ENCODE measurements at regions not wholly inside any gene's neighbourhood (a gene's known extent, or its start where the extent isn't known, plus 50 kb on each side); places are given as distances from the start of the nearest gene placed in this dataset.

- CTCF ChIA-PET: no interaction called here
- TF ChIP-seq ZNF263 (CRISPR knock-in tag; IDR thresholded peaks at IDR 0.05; ENCODE audit: low read depth) (no peak), ZNF512 (CRISPR knock-in tag; IDR thresholded peaks at IDR 0.05; ENCODE audit: borderline replicate concordance) (no peak), GTF2I (CRISPR knock-in tag; conservative IDR thresholded peaks at IDR 0.05) (no peak), USF1 (CRISPR knock-in tag; IDR thresholded peaks at IDR 0.05) (no peak), ZNF423 (CRISPR knock-in tag; IDR thresholded peaks at IDR 0.05) (no peak), CREB1 (CRISPR knock-in tag; IDR thresholded peaks at IDR 0.05) (no peak), ZNF281 (CRISPR knock-in tag; IDR thresholded peaks at IDR 0.05) (no peak), AFF4 (CRISPR knock-in tag; IDR thresholded peaks at IDR 0.05; ENCODE audit: borderline replicate concordance) (no peak), TEAD1 (CRISPR knock-in tag; IDR thresholded peaks at IDR 0.05) (no peak), CBFB (CRISPR knock-in tag; IDR thresholded peaks at IDR 0.05; ENCODE audit: low read depth) (no peak), TEAD4 (CRISPR knock-in tag; IDR thresholded peaks at IDR 0.05) (no peak)
- Mint-ChIP-seq H3K4me1 (no peaks in the 10 kb centered on the region), H3K27ac (no peak overlapping the region), H3K36me3 (no peaks in the 10 kb centered on the region), H3K27me3 (ENCODE audit: low read depth) (no peaks in the 10 kb centered on the region), H3K9me3 (no peaks in the 10 kb centered on the region), H3K4me3 (no peak overlapping the region)
- DNase-seq (ENCODE audit: low spot score) (no peak), ATAC-seq (no peak)
- POLR2A ChIA-PET: no interaction called here
Measured at GRCh38 chr1:88490676-88491075, 193.4 kb upstream of the PKN2 start.

- Mint-ChIP-seq H3K4me1 (peaks cover 6% of the 10 kb centered on the region; the same call in 1 of the 2 replicates), H3K27ac (no peak overlapping the region), H3K36me3 (no peaks in the 10 kb centered on the region), H3K27me3 (ENCODE audit: low read depth) (no peaks in the 10 kb centered on the region), H3K9me3 (no peaks in the 10 kb centered on the region), H3K4me3 (no peak overlapping the region)
- ATAC-seq: no peak
- ChIA-PET POLR2A (no interaction called here), CTCF (no interaction called here)
- no peak for TF ChIP-seq ZMAT4 (CRISPR knock-in tag; IDR thresholded peaks at IDR 0.05)
- no peak for TF ChIP-seq GRHL2 (CRISPR knock-in tag; IDR thresholded peaks at IDR 0.05; ENCODE audit: insufficient replicate concordance, severe bottlenecking)
- no peak for TF ChIP-seq SOX15 (CRISPR knock-in tag; IDR thresholded peaks at IDR 0.05)
- no peak for TF ChIP-seq E2F4 (CRISPR knock-in tag; IDR thresholded peaks at IDR 0.05; ENCODE audit: borderline replicate concordance, low read depth)
- no peak for TF ChIP-seq ARID4B (CRISPR knock-in tag; IDR thresholded peaks at IDR 0.05; ENCODE audit: borderline replicate concordance)
- TF ChIP-seq MYBL2 (CRISPR knock-in tag; IDR thresholded peaks at IDR 0.05): no peak
- no peak for DNase-seq (ENCODE audit: low spot score)
Measured at GRCh38 chr1:88499671-88500070, 184.4 kb upstream of the PKN2 start.
